Fibroblast of the aortic adventitia (primary cell): ENCODE measurements at regions not wholly inside any gene's neighbourhood (a gene's known extent, or its start where the extent isn't known, plus 50 kb on each side); places are given as distances from the start of the nearest gene placed in this dataset.
A peak's percentile ranks its signal among the peaks of the same experiment; 100 is the strongest.

Source experiments
- DNase-seq: peaks from one replicate; pipeline ENCODE4 v3.0.0-alpha.2; 2010; ENCODE audit warnings: low read depth
- H3K4me3 ChIP-seq: 2 replicates; pipeline ENCODE4 v1.5.1; 2011; ENCODE audit warnings: low read depth, mild to moderate bottlenecking, control low read depth, low read length, moderate library complexity
- CTCF ChIP-seq: IDR thresholded peaks from 2 replicates; pipeline ENCODE4 v1.5.1; 2011; ENCODE audit warnings: mild to moderate bottlenecking, low read length, control low read depth, inconsistent platforms; ENCODE audit not compliant: insufficient read depth

- TF ChIP-seq CTCF: no peak
- DNase-seq: no peak
- H3K4me3 ChIP-seq: no peak overlapping the region
Observed at GRCh38 chr13:44189085-44189484, 184.5 kb upstream of the SERP2 start.

GRCh38 chr13:44191103-44191502 lies 182.5 kb upstream of the SERP2 start:
- TF ChIP-seq CTCF: no peak
- DNase-seq: no peak
- H3K4me3 ChIP-seq: no peak overlapping the region

DNA sequence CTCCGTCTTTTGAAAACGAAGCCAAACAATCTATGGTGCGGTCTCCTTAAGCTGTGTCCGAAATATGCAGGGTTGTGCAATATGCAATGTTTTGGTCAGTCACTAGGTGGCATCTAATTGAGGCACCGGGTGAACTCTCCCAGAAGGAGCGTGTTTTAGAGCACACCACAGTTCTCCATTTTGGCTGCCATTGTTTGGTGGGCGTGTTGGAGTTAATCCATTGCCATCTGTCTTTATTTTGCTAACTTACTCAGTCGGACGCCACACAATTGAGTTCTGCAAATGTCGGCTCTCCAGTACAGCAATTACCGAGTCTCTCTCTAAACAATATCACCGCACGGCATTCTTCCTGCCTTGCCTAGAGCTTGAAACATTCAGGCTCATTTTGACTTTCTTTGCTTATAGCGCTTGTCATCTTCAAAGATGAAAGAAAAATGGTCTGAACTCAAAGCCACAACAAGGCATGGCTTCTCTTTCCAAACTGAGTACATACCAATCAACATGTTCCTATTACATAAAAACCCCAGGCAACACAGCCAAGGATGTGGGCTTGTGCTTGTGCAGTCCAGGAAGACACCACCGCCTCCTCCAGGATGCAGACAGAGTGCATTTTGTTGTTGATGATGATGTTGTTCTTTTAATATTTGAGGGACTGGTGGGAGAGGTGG lies 182.0 kb upstream of the SERP2 start:
- peak; percentile 90 for DNase-seq
- TF ChIP-seq CTCF: peak; percentile 84
- no peak overlapping the region for H3K4me3 ChIP-seq

DNA sequence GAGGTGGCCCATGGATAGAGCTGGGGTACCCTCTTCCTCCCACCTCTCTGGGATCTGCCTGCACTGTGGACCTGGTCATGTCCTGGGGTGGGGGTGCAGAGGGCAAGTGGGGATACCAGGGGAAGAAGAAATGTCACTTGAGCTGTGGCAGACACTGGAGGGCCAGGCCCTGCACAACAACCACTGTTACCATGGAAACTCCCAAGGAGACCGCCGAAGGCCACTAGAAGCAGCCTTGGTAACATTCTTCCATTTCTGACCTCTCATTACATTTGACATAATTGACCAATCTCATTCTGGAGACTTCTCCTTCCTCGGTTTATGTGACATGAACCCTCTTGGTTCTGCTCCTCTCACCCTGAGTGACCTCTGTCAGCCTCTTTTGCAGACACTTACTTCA lies 179.9 kb upstream of the SERP2 start:
- DNase-seq: no peak
- no peak overlapping the region for H3K4me3 ChIP-seq
- no peak for TF ChIP-seq CTCF

- DNase-seq: no peak
- TF ChIP-seq CTCF: no peak
- H3K4me3 ChIP-seq: no peak overlapping the region
Observed at GRCh38 chr13:44195245-44195644, 178.4 kb upstream of the SERP2 start.

GRCh38 chr13:44196196-44196751 lies 177.3 kb upstream of the SERP2 start:
- no peak overlapping the region for H3K4me3 ChIP-seq
- no peak for DNase-seq
- TF ChIP-seq CTCF: no peak
